ENCODE measurements at regions not wholly inside any gene's neighbourhood (a gene's known extent, or its start where the extent isn't known, plus 50 kb on each side); places are given as distances from the start of the nearest gene placed in this dataset.

DNA sequence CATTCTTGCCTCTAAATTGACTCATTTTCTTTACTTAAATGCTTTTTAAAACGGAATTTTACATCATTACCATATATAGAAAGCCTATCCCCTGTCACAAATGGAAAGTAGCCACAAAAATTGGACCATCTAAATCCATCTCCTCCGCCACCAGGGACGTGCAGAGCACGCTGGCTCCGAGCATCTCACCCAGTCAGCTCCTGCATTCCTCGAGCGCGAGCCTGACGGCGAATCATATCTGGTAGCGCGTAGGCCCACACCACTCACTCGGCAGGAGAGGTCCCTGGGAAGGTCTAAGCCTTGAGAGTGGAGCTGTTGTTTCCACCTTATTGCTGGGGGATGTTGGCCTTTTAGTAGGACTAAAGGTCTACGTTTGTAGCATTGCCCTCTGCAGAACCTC is 152.4 kb downstream of the TRIM29 start:
- TF ChIP-seq POLR2A (IDR thresholded peaks at IDR 0.05; ENCODE audit: low read depth), result no peak
- TF ChIP-seq, protein P1, sequence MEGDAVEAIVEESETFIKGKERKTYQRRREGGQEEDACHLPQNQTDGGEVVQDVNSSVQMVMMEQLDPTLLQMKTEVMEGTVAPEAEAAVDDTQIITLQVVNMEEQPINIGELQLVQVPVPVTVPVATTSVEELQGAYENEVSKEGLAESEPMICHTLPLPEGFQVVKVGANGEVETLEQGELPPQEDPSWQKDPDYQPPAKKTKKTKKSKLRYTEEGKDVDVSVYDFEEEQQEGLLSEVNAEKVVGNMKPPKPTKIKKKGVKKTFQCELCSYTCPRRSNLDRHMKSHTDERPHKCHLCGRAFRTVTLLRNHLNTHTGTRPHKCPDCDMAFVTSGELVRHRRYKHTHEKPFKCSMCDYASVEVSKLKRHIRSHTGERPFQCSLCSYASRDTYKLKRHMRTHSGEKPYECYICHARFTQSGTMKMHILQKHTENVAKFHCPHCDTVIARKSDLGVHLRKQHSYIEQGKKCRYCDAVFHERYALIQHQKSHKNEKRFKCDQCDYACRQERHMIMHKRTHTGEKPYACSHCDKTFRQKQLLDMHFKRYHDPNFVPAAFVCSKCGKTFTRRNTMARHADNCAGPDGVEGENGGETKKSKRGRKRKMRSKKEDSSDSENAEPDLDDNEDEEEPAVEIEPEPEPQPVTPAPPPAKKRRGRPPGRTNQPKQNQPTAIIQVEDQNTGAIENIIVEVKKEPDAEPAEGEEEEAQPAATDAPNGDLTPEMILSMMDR (IDR thresholded peaks at IDR 0.05), result no peak
- TF ChIP-seq EP300 (IDR thresholded peaks at IDR 0.05), result no peak
- no peak for TF ChIP-seq POLR2AphosphoS5 (IDR thresholded peaks at IDR 0.05)
